Mucosa of rectum (tissue), 2 donors: ENCODE measurements at regions not wholly inside any gene's neighbourhood (a gene's known extent, or its start where the extent isn't known, plus 50 kb on each side); places are given as distances from the start of the nearest gene placed in this dataset.

Source experiments
- H3K27ac ChIP-seq, 2 donors: one replicate each; pipeline ENCODE4 v1.7.0; 2013; ENCODE audit warnings: inconsistent platforms in 2 of 2, low read depth in 2 of 2, low read length in 2 of 2
- H3K27me3 ChIP-seq, 2 donors: one replicate each; pipeline ENCODE4 v1.7.0; 2013; ENCODE audit warnings: low read length in 2 of 2; ENCODE audit not compliant: control insufficient read depth in 2 of 2, insufficient read depth in 2 of 2
- H3K36me3 ChIP-seq, 2 donors: one replicate each; pipeline ENCODE4 v1.7.0; 2013; ENCODE audit warnings: low read length in 2 of 2; ENCODE audit not compliant: control insufficient read depth in 2 of 2, insufficient read depth in 2 of 2
- H3K4me1 ChIP-seq, 2 donors: one replicate each; pipeline ENCODE4 v1.7.0; 2013; ENCODE audit warnings: low read length in 2 of 2, mild to moderate bottlenecking in 1 of 2; ENCODE audit not compliant: control insufficient read depth in 2 of 2, insufficient read depth in 2 of 2
- H3K4me3 ChIP-seq, 2 donors: one replicate each; pipeline ENCODE4 v1.7.0; 2013; ENCODE audit warnings: low read length in 2 of 2
- H3K9ac ChIP-seq, 2 donors: one replicate each; pipeline ENCODE4 v1.7.0; 2013; ENCODE audit warnings: low read length in 2 of 2, low read depth in 1 of 2, mild to moderate bottlenecking in 1 of 2
- H3K9me3 ChIP-seq, 2 donors: one replicate each; pipeline ENCODE4 v1.7.0; 2013; ENCODE audit warnings: low read length in 2 of 2; ENCODE audit not compliant: control insufficient read depth in 2 of 2
- donor health status: healthy.
- donor health status: Normal muscosa, but diverticular disease.

DNA sequence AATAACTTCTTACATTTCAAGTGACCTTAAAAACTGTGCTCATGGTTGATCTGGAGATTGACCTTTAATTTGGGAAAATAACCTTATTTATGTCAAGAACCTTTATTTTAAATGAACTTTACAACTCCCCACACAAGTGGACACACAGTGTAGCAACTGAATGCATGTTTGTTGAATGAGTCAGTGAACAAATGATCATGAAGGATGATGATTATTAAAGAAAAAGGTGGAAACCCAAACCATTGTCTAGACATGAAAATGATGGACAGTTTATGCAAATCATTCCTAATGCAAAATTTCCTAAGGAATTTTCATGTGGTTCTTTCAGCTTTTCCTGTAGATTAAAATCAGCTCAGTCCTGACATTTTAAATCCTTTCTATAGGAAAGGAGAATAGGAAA is 439.8 kb upstream of the RUNX1 start:
- Histone ChIP-seq H3K36me3 (no peaks in the 10 kb centered on the region), H3K4me3 (no peak overlapping the region), H3K4me1 (peaks cover 0 to 3% of the 10 kb centered on the region in 2 donors), H3K27me3 (no peaks in the 10 kb centered on the region), H3K27ac (no peak overlapping the region), H3K9ac (no peak overlapping the region), H3K9me3 (no peaks in the 10 kb centered on the region)

DNA sequence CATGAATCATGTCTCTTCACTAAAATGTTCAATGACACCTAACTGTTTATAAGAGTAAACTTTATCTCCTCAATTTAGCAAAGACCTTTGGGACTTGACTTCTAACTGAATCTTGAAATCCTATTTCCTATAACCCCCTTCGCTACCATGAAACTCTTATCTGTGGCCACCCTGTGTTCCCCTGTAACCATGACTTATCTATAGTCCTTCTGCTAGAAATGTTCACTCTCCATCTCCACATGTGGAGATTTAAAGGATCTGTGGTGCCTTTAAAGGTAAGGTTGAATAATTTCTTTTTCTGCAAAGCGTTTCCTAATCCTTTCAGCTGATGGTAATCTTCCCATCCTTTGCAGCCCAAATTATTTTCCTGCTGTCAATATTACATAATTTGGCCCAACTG is 436.3 kb upstream of the RUNX1 start:
- Histone ChIP-seq H3K4me3 (no peak overlapping the region), H3K9me3 (no peaks in the 10 kb centered on the region), H3K27me3 (no peaks in the 10 kb centered on the region), H3K4me1 (no peaks in the 10 kb centered on the region), H3K36me3 (no peaks in the 10 kb centered on the region), H3K9ac (no peak overlapping the region), H3K27ac (no peak overlapping the region)

DNA sequence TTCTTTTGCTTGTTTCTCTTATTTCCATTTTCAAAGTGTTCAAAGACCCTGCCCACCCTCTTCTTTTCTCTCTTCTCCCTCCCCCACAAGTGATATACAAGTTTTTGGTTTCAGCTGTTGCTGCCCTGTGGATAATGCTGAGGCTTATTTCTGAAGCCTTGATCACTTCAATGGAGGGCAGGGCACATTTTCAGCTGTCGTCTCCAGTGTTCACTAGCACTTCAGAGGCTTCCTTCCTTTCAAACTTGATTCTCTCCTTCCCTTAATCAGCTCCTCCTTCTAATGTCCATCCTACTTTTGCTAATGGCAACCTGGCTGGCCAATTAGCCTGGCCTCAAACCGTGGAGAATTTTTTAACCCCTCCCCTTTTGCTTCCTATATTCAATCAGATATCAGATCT is 435.7 kb upstream of the RUNX1 start:
- Histone ChIP-seq H3K9me3 (no peaks in the 10 kb centered on the region), H3K36me3 (no peaks in the 10 kb centered on the region), H3K27ac (no peak overlapping the region), H3K4me1 (no peaks in the 10 kb centered on the region), H3K9ac (no peak overlapping the region), H3K27me3 (no peaks in the 10 kb centered on the region), H3K4me3 (no peak overlapping the region)

DNA sequence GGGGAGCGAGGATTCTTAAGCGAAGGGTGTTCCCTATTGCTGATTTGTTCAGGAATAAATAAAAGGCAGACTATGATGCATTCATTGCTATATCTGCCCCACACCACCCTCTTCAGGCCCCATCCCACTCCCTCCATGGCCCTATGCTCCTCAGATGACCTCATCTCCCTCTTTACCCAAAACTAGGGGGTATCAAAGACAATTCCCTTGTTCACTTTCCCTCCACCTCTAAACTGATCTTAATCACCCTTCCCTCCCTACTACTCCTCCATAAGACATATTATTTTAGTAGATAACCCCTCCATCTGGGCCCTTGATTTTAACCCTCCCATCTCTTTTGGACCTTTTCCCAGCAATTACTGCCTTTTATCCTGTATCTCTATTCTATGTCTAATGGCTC is 434.9 kb upstream of the RUNX1 start:
- H3K9ac ChIP-seq, result no peak overlapping the region
- H3K27me3 ChIP-seq, result no peaks in the 10 kb centered on the region
- no peak overlapping the region for H3K4me3 ChIP-seq
- no peak overlapping the region for H3K27ac ChIP-seq
- no peaks in the 10 kb centered on the region for H3K36me3 ChIP-seq
- no peaks in the 10 kb centered on the region for H3K9me3 ChIP-seq
- no peaks in the 10 kb centered on the region for H3K4me1 ChIP-seq

DNA sequence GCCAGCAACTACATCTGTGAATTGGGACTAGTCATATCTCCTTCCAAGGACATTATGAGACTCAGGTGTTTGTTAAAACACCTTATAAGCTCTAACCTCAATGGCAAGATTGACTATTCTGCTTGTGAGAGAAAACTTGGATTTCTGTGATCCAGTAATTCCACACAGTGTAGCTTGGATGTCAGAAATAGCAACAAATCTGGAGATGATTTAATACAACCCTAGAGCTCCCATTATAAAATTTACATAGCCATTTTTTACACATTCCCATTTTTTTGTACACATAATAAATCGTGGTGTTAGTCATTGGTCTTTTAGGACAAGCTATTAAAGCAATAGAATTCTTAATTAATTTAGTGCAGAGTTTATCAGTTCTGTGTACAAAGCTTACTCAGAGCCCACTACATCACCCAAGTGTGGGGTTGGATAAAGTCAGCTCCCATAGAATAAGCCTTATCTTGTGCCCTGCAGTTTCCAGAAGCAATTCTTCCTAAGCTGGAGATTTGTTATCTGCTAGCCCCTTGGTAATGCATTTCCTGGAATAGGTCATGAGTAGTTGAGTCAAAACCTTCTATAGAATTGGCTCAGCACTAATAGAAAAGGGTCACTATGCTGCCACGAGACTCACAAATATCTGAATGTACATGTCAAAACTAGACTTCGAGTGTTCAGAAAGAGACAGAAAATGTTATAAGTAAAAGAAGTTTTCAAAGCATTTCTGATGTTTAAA is 434.0 kb upstream of the RUNX1 start:
- Histone ChIP-seq H3K4me1 (no peaks in the 10 kb centered on the region), H3K9me3 (no peaks in the 10 kb centered on the region), H3K36me3 (no peaks in the 10 kb centered on the region), H3K27me3 (no peaks in the 10 kb centered on the region), H3K4me3 (no peak overlapping the region), H3K27ac (no peak overlapping the region), H3K9ac (no peak overlapping the region)

DNA sequence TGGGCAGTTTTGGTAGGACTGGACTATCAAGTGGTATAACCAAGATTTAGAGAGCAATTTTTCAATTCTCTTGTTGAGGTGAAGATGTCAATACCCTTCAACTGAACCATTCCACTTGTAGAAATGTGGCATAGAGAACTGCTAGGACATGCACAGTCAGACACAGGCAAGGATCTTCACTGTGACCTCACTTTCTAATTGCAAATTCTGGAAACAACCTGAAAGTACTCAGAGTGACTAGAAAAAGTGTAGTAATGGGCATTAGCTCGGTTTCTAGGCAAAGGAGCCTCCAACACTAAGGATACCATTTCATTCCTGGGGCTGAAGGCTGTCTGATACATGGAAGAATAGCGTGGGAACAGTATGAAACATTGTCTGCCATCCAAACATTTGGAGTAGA is 433.0 kb upstream of the RUNX1 start:
- Histone ChIP-seq H3K36me3 (no peaks in the 10 kb centered on the region), H3K4me1 (peaks cover 0 to 2% of the 10 kb centered on the region in 2 donors), H3K9ac (no peak overlapping the region), H3K27ac (no peak overlapping the region), H3K9me3 (no peaks in the 10 kb centered on the region), H3K4me3 (no peak overlapping the region), H3K27me3 (no peaks in the 10 kb centered on the region)

DNA sequence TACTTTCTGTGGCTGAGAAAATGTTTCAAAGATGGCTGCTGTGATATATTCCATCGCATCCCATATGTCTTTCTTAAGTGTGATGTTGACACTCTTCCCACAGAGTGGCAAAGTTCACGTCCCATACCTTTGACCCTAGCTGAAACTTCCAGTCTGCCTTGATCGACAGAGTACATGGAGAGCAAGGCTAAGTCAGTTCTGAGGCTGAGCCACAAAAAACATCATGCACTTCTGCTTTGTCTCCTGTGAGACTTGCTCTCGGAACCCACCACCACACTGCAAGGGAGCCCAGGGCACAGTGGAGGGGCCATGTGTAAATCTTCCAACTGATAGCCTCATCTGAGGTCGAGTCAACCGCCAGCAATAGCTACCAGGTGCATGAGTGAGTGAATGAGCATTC is 431.9 kb upstream of the RUNX1 start:
- Histone ChIP-seq H3K9ac (no peak overlapping the region), H3K4me3 (no peak overlapping the region), H3K9me3 (no peaks in the 10 kb centered on the region), H3K36me3 (no peaks in the 10 kb centered on the region), H3K4me1 (peaks cover 0 to 3% of the 10 kb centered on the region in 2 donors), H3K27ac (no peak overlapping the region), H3K27me3 (no peaks in the 10 kb centered on the region)

DNA sequence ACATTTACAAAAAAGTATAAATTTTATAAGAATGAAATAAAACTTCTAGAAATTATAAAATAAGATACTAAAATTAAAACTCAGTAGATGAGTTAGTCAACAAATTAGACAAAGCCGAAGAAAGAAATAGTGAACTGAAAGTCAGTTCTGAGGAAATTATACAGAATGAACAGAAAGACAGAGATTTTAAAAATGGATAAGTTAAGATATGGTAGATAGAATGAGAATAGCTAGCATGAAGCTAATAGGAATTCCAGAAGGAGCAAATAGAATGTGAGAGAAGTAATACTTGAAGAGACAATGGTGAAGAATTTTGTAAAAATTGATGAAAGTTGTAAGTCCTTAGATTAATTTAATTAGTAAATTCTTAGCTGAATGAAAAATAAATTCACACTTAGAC is 430.4 kb upstream of the RUNX1 start:
- no peaks in the 10 kb centered on the region for H3K36me3 ChIP-seq
- H3K27me3 ChIP-seq, result no peaks in the 10 kb centered on the region
- H3K27ac ChIP-seq, result no peak overlapping the region
- no peak overlapping the region for H3K4me3 ChIP-seq
- no peak overlapping the region for H3K9ac ChIP-seq
- H3K9me3 ChIP-seq, result no peaks in the 10 kb centered on the region
- H3K4me1 ChIP-seq, result peaks cover 0 to 3% of the 10 kb centered on the region in 2 donors

DNA sequence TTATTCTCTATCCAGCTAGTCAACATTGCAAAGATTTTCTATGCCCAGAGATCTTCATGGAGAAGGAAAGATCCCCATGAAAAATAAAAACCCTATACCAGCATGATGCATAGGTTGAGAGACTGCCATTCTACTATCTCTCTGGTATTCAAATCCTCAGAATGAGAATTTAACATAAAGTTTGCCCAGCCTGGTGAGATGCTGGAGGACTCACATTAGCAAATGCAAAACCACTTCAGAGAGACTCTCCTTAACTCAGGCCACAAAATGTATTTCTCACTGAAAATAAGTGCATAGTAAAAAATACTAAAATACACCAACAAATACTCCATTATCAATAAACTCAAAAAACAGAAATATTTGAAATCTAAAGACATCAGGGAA is 430.0 kb upstream of the RUNX1 start:
- Histone ChIP-seq H3K9me3 (no peaks in the 10 kb centered on the region), H3K27ac (no peak overlapping the region), H3K27me3 (no peaks in the 10 kb centered on the region), H3K36me3 (no peaks in the 10 kb centered on the region), H3K9ac (no peak overlapping the region), H3K4me3 (no peak overlapping the region), H3K4me1 (peaks cover 0 to 3% of the 10 kb centered on the region in 2 donors)

DNA sequence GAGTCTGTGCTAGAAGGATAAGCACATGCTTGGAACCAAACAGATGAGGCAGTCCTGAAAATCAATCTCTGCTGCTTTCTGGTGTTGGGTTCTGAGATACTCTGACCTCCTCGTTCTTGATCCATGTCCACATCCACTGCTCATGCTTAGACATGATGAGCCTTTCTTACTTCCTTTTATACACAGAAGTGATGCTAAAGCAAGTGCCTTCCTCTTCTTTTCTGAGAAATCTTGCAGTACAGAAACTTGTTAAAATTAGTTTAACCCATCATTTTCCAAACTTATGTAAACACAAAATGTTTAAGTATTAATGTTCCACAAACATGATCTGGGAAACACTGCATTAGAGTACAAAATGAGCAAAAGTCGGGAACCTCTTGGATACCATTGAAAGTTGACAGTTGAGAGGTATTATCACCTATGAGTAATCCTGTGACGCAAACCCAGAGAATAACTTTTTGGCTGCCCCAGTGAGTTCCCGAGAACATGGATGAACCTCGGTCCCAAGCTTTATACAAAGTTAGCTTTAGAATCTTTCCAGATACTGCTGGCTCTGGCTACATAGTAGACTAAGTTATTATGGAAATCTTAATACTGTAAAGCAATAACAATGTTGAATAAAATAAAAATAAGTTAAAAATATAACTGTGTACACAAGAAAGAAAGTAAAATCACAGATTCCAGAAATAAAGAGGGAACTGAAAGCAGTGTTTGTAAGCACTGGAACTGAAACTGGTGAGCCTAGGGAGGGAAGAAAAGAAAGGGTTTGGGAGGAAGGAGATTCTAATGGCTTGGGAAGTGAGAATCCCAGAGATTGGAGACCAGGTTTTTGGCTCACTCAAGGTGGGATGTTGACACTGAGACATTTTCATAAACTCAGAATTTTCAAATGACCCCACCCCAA is 429.3 kb upstream of the RUNX1 start:
- H3K27me3 ChIP-seq, result no peaks in the 10 kb centered on the region
- no peak overlapping the region for H3K4me3 ChIP-seq
- H3K27ac ChIP-seq, result peak overlapping the region; percentile 7 to 39
- H3K9ac ChIP-seq, result no peak overlapping the region
- H3K36me3 ChIP-seq, result no peaks in the 10 kb centered on the region
- H3K4me1 ChIP-seq, result peaks cover 0 to 3% of the 10 kb centered on the region in 2 donors
- H3K9me3 ChIP-seq, result no peaks in the 10 kb centered on the region
